Adrenal gland (tissue), 9 donors: ENCODE measurements at regions not wholly inside any gene's neighbourhood (a gene's known extent, or its start where the extent isn't known, plus 50 kb on each side); places are given as distances from the start of the nearest gene placed in this dataset.

Experiments
- DNase-seq, 7 donors: peaks; one replicate each; pipeline ENCODE4 v3.0.0-alpha.2; 2019 to 2020
- H3K27ac ChIP-seq, 5 donors: fragments of 200-600 bp; sonication (generic) in 4 of 5; 1 replicate in 3 of 5; 2 replicates in 2 of 5; pipeline versions ENCODE4 v1.5.1 to v1.8.0; 2016 to 2020; ENCODE audit warnings: mild to moderate bottlenecking in 1 of 5
- H3K27me3 ChIP-seq: fragments of 200-600 bp; 2 replicates; pipeline ENCODE4 v1.8.0; 2021
- H3K36me3 ChIP-seq, 2 donors: fragments of 200-600 bp; replicated peaks in 1 of 2; 1 replicate in 1 of 2; 2 replicates in 1 of 2; pipeline versions ENCODE4 v1.5.1 to v1.8.0; 2018 to 2022
- H3K4me1 ChIP-seq, 2 donors: fragments of 200-600 bp; replicated peaks in 1 of 2; 1 replicate in 1 of 2; 2 replicates in 1 of 2; pipeline versions ENCODE4 v1.5.1 to v1.8.0; 2018 to 2021
- H3K4me3 ChIP-seq, 4 donors: fragments of 200-600 bp; sonication (generic) in 3 of 4; one replicate each; pipeline ENCODE4 v1.5.1; 2016 to 2018
- H3K9me3 ChIP-seq, 3 donors: fragments of 200-600 bp; sonication (generic) in 1 of 3; replicated peaks in 1 of 3; 1 replicate in 2 of 3; 2 replicates in 1 of 3; pipeline versions ENCODE4 v1.5.1 to v1.8.0; 2016 to 2021
- POLR2A ChIP-seq, 2 donors: fragments of 450-650 bp; IDR thresholded peaks; one replicate each; pipeline ENCODE4 v1.6.1; 2017; ENCODE audit warnings: antibody characterized with exemption in 2 of 2, mild to moderate bottlenecking in 2 of 2, moderate library complexity in 1 of 2
- WGBS, 4 donors: extraction: QIAGEN DNeasy Blood & Tissue Kit in 2 of 4; methylation state at CpG; one replicate each; pipeline versions ENCODE4 v1.1.5 to v1.1.7; 2013 to 2017; 5-methylcytosine and 5-hydroxymethylcytosine counted together
- intact Hi-C, 2 donors: fragments of 100-400 bp; cut with DNase I; formaldehyde crosslinking; loops; one replicate each; pipeline versions ENCODE4 v1.14.1 to v1.15.0; 2022 to 2023
- TF ChIP-seq, protein P1 (sequence below), 6 experiments: fragments of 450-650 bp in 4 of 6; fragments of 200-600 bp in 2 of 6; sonication (generic) in 1 of 6; IDR thresholded peaks; 1 replicate in 5 of 6; 2 replicates in 1 of 6; pipeline versions ENCODE4 v1.5.1 to v1.8.0; 2016 to 2021; ENCODE audit warnings: antibody characterized with exemption in 6 of 6, mild to moderate bottlenecking in 2 of 6, moderate library complexity in 1 of 6
- donor health status: healthy with polysubstance abuse.
- donor health status: Bipolar disorder and iron deficiency.
- donor health status: DM: yes; HTN: yes; CAD: no.
- donor health status: DM: no; HTN: no; CAD: no.
- donor health status: DM: no; HTN: no; CAD: no.

DNA sequence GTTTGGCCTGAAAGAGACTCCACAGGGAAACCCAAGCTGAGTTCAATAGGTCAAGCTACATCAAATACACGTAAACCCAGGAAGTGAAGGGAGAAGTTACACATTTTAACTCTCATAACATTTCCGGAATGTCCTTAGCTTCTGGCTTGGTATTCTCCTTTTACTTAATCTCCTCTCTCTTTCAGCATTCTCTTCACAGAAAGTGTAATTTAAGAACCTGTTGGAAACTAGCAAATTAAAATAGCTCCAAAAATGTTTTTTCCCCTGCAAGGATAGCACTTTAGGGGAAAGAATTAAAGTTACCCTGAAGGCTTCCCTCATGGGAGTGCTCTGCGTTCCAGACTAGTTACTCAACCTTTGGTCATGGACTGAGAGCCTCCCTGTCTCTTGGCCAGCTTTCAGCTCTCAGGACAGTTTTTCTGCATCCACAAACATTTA, 292.7 kb upstream of the TARS1 start:
- WGBS, 4 donors = 61 to 71% (median 70%) methylated on average over 3 of the region's 3 CpGs
- Histone ChIP-seq H3K27ac (no peak overlapping the region), H3K4me3 (no peak overlapping the region), H3K4me1 (no peaks in the 10 kb centered on the region), H3K36me3 (no peaks in the 10 kb centered on the region), H3K27me3 (no peaks in the 10 kb centered on the region), H3K9me3 (no peaks in the 10 kb centered on the region)
- TF ChIP-seq, protein P1, sequence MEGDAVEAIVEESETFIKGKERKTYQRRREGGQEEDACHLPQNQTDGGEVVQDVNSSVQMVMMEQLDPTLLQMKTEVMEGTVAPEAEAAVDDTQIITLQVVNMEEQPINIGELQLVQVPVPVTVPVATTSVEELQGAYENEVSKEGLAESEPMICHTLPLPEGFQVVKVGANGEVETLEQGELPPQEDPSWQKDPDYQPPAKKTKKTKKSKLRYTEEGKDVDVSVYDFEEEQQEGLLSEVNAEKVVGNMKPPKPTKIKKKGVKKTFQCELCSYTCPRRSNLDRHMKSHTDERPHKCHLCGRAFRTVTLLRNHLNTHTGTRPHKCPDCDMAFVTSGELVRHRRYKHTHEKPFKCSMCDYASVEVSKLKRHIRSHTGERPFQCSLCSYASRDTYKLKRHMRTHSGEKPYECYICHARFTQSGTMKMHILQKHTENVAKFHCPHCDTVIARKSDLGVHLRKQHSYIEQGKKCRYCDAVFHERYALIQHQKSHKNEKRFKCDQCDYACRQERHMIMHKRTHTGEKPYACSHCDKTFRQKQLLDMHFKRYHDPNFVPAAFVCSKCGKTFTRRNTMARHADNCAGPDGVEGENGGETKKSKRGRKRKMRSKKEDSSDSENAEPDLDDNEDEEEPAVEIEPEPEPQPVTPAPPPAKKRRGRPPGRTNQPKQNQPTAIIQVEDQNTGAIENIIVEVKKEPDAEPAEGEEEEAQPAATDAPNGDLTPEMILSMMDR (IDR thresholded peaks at IDR 0.05) = no peak
- no peak for TF ChIP-seq POLR2A (IDR thresholded peaks at IDR 0.05)
- intact Hi-C loops = no loop called here
- peak in 4 of 7 donors; percentile 6 to 23 (median 18) for DNase-seq

DNA sequence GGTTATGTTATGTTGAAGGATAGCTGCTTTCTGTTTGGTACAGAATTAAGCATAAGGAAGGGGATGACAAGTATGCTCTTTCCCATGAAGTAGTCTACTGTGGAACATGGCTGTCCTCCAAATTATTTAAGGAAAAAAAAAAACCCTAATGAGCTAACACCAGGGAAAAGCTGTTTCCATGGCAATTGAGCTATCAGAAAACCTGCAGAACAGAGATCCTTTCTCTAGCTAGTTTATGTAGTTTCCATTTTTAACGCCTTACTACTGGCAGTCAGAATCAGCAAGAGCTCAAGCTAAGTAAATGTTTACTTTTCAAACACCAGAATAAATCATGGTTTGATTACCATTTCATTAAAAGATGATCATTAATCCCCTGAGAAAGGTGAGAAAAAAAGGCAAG, 287.4 kb upstream of the TARS1 start:
- H3K27ac ChIP-seq = no peak overlapping the region
- no peak for TF ChIP-seq POLR2A (IDR thresholded peaks at IDR 0.05)
- TF ChIP-seq, protein P1 (IDR thresholded peaks at IDR 0.05) = no peak
- WGBS, 4 donors = 68 to 90% (median 83%) methylated on average over 1 of the region's 1 CpG
- no peak for DNase-seq
- H3K27me3 ChIP-seq = no peaks in the 10 kb centered on the region
- no peaks in the 10 kb centered on the region for H3K4me1 ChIP-seq
- H3K36me3 ChIP-seq = no peaks in the 10 kb centered on the region
- intact Hi-C loops = no loop called here
- H3K4me3 ChIP-seq = no peak overlapping the region
- H3K9me3 ChIP-seq = no peaks in the 10 kb centered on the region

DNA sequence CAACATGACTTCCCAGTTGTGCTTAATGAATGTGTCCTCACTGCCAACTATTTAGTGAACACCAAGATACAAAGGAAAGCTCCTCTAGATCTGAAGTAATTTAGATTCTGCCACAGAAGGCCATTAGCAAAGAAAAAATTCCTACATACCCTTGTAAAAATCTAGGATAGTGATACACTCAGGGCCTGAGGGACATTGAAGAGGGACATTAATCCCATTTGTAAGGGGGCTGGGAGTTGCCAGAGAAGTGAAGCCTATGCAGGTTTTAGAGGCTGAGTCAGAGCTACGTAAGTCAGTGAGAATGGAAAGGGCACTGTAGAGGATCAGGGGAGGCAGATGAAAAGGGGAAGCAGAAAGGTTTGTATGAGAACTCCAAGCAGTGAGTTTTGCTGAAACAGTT, 286.9 kb upstream of the TARS1 start:
- Histone ChIP-seq H3K36me3 (no peaks in the 10 kb centered on the region), H3K4me3 (no peak overlapping the region), H3K4me1 (no peaks in the 10 kb centered on the region), H3K27ac (no peak overlapping the region), H3K9me3 (no peaks in the 10 kb centered on the region), H3K27me3 (no peaks in the 10 kb centered on the region)
- TF ChIP-seq, protein P1 (IDR thresholded peaks at IDR 0.05) = no peak
- no peak for TF ChIP-seq POLR2A (IDR thresholded peaks at IDR 0.05)
- intact Hi-C loops = no loop called here
- 77 to 93% (median 88%) methylated on average over 1 of the region's 1 CpG for WGBS, 4 donors
- DNase-seq = no peak

DNA sequence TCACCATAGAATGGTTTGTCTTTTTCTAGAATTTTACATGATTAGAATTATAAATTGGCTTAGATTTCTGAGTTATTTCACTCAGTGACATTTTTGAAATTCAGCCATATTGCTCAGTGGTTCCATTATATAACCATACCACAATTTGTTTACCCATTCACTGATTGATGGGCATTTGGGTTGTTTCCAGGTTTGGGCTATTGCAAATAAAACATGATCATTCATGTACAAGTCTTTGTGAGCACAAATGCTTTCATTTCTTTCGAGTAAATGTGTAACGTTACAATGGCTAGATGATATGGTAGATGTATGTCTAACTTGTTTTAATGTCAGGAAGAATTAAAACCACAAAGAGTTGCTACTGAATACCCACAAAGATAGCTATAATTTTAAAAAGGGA, 279.9 kb upstream of the TARS1 start:
- Histone ChIP-seq H3K4me3 (no peak overlapping the region), H3K27ac (no peak overlapping the region), H3K9me3 (no peaks in the 10 kb centered on the region), H3K27me3 (no peaks in the 10 kb centered on the region), H3K4me1 (no peaks in the 10 kb centered on the region), H3K36me3 (no peaks in the 10 kb centered on the region)
- WGBS, 4 donors = 72 to 91% (median 78%) methylated on average over 2 of the region's 2 CpGs
- DNase-seq = no peak
- TF ChIP-seq, protein P1 (IDR thresholded peaks at IDR 0.05) = no peak
- TF ChIP-seq POLR2A (IDR thresholded peaks at IDR 0.05) = no peak
- intact Hi-C loops = no loop called here
